OCI-LY3 (cell line): ENCODE measurements at regions not wholly inside any gene's neighbourhood (a gene's known extent, or its start where the extent isn't known, plus 50 kb on each side); places are given as distances from the start of the nearest gene placed in this dataset.

Experiments
- H2AFZ ChIP-seq: fragments of 200-600, 300-600 bp; shearing (Covaris generic); 2 replicates; pipeline ENCODE4 v1.6.0; 2014; ENCODE audit warnings: antibody characterized with exemption, low read depth, low read length
- H3K27ac ChIP-seq: fragments of 200-600, 300-600 bp; sonication (generic); 2 replicates; pipeline ENCODE4 v1.5.1; 2014; ENCODE audit warnings: mild to moderate bottlenecking, low read length, moderate library complexity, mixed read lengths
- H3K27me3 ChIP-seq: fragments of 200-600, 300-600 bp; sonication (generic); 2 replicates; pipeline ENCODE4 v1.6.1; 2014; ENCODE audit warnings: low read depth, low read length, mixed read lengths
- H3K36me3 ChIP-seq: fragments of 200-600, 300-600 bp; sonication (generic); replicated peaks from 2 replicates; pipeline ENCODE3; 2014; ENCODE audit warnings: low read depth, low read length, mixed read lengths
- H3K4me1 ChIP-seq: fragments of 300-600, 200-600 bp; sonication (generic); 2 replicates; pipeline ENCODE4 v1.6.1; 2014; ENCODE audit warnings: low read length, mixed read lengths
- H3K4me2 ChIP-seq: fragments of 200-600, 300-600 bp; sonication (generic); 2 replicates; pipeline ENCODE4 v1.6.1; 2014; ENCODE audit warnings: low read length, mixed read lengths
- H3K4me3 ChIP-seq: fragments of 300-600, 200-600 bp; sonication (generic); 2 replicates; pipeline ENCODE4 v1.5.1; 2014; ENCODE audit warnings: antibody characterized with exemption, mild to moderate bottlenecking, low read length, moderate library complexity
- H3K79me2 ChIP-seq: fragments of 300-600, 200-600 bp; shearing (Covaris generic); 2 replicates; pipeline ENCODE4 v1.6.1; 2014; ENCODE audit warnings: mild to moderate bottlenecking, low read length, mixed read lengths
- H3K9ac ChIP-seq: fragments of 300-600, 200-600 bp; shearing (Covaris generic); 2 replicates; pipeline ENCODE4 v1.6.0; 2014; ENCODE audit warnings: mild to moderate bottlenecking, low read length, moderate library complexity
- H3K9me3 ChIP-seq: fragments of 200-600, 300-600 bp; shearing (Covaris generic); 2 replicates; pipeline ENCODE4 v1.6.1; 2014; ENCODE audit warnings: low read length, mixed read lengths; ENCODE audit not compliant: insufficient read depth
- H4K20me1 ChIP-seq: fragments of 200-600, 300-600 bp; sonication (generic); 2 replicates; pipeline ENCODE4 v1.6.1; 2016; ENCODE audit warnings: low read length, mixed read lengths; ENCODE audit not compliant: insufficient read depth
- CTCF ChIP-seq: fragments of 200-600, 300-600 bp; sonication (generic); IDR thresholded peaks from 2 replicates; pipeline ENCODE4 v1.5.1; 2014; ENCODE audit warnings: antibody characterized with exemption, low read length, low read depth
- EZH2phosphoT487 ChIP-seq: fragments of 200-600 bp; shearing (Covaris generic); IDR thresholded peaks from 2 replicates; pipeline ENCODE4 v1.6.1; 2018; ENCODE audit warnings: antibody characterized with exemption, mixed run types, low read depth

- no peak overlapping the region for H3K27ac ChIP-seq
- no peaks in the 10 kb centered on the region for H4K20me1 ChIP-seq
- no peaks in the 10 kb centered on the region for H3K27me3 ChIP-seq
- H3K4me3 ChIP-seq, result no peak overlapping the region
- no peaks in the 10 kb centered on the region for H3K79me2 ChIP-seq
- H3K9me3 ChIP-seq, result no peaks in the 10 kb centered on the region
- no peak overlapping the region for H3K4me2 ChIP-seq
- H3K4me1 ChIP-seq, result no peaks in the 10 kb centered on the region
- no peak overlapping the region for H2AFZ ChIP-seq
- H3K36me3 ChIP-seq, result no peaks in the 10 kb centered on the region
- H3K9ac ChIP-seq, result no peak overlapping the region
- TF ChIP-seq EZH2phosphoT487 (no peak), CTCF (no peak)
These were observed 155.8 kb downstream of the SH2D1A start for GRCh38 chrX:124502166-124502565.

DNA sequence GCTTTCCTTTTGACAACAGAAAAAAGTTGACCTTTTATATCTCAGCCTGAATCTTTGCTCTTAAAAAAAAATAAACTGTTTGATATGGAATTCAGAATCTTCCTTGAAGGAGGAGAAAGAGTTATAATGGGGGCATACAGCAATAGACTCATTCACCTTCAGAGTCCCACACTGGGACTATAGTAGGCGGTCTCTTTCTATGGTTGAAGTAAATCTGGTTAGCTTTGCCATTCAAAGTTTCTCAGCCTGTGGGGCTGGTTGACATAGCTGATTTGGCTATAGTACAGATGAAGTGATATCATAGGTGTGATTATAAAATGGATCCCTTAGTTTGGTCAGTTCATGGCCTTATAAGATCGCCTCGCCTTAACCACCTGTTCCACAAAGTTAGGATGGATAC, 156.2 kb downstream of the SH2D1A start:
- Histone ChIP-seq H3K36me3 (no peaks in the 10 kb centered on the region), H3K79me2 (no peaks in the 10 kb centered on the region), H3K9ac (no peak overlapping the region), H4K20me1 (no peaks in the 10 kb centered on the region), H3K27ac (no peak overlapping the region), H3K4me2 (no peak overlapping the region), H3K9me3 (no peaks in the 10 kb centered on the region), H3K4me1 (no peaks in the 10 kb centered on the region), H3K27me3 (no peaks in the 10 kb centered on the region), H3K4me3 (no peak overlapping the region), H2AFZ (no peak overlapping the region)
- TF ChIP-seq CTCF (no peak), EZH2phosphoT487 (no peak)

DNA sequence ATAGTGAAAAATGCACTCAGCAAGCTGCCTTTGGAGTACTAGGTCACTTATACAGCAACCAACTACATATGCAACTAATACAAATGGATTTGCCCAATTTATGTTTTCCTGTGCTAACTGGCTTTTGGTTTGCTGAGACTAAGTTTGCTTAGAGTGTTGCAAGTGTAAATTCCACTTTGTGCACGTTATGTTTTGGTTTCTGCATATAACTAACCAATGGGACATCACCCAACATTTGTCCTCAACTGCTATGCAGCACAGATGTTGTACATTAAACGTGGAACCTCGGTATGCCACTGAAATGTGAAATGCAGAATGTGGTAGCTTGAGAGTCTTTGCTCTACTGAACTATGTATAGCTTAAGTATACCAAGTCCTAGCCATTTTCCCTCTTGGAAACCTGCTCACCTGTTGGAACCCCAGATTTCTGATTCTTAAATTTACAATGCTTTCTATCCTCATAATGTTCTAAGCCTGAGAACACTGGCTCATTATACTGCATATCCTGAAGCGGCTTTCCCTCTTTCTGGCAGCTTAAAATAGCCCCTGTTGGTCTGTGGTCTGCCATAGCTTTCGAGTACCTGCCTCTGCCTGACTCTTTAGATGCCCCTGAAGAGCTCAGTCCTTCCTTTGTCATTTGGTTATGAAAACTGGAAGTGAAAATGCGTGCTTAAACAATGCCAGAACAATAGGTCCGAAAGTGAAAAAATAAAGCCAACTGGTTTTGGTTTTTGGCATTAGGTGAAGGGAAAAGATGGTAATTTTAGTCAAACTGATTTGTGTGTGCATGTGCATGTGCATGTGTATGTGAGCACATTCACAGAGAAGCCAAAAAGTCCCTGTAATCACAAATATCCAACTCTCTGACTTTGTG, 158.0 kb downstream of the SH2D1A start:
- H3K27ac ChIP-seq, result no peak overlapping the region
- H3K4me3 ChIP-seq, result no peak overlapping the region
- no peaks in the 10 kb centered on the region for H3K79me2 ChIP-seq
- H2AFZ ChIP-seq, result no peak overlapping the region
- no peaks in the 10 kb centered on the region for H3K36me3 ChIP-seq
- TF ChIP-seq EZH2phosphoT487 (no peak), CTCF (no peak)
- no peak overlapping the region for H3K9ac ChIP-seq
- H3K9me3 ChIP-seq, result no peaks in the 10 kb centered on the region
- H4K20me1 ChIP-seq, result no peaks in the 10 kb centered on the region
- no peaks in the 10 kb centered on the region for H3K4me1 ChIP-seq
- H3K27me3 ChIP-seq, result no peaks in the 10 kb centered on the region
- no peak overlapping the region for H3K4me2 ChIP-seq

GRCh38 chrX:124506066-124506465, 159.7 kb downstream of the SH2D1A start:
- Histone ChIP-seq H3K79me2 (no peaks in the 10 kb centered on the region), H3K36me3 (no peaks in the 10 kb centered on the region), H3K9ac (no peak overlapping the region), H3K9me3 (no peaks in the 10 kb centered on the region), H4K20me1 (no peaks in the 10 kb centered on the region), H3K4me2 (no peak overlapping the region), H3K4me3 (no peak overlapping the region), H2AFZ (no peak overlapping the region), H3K4me1 (no peaks in the 10 kb centered on the region), H3K27me3 (no peaks in the 10 kb centered on the region), H3K27ac (no peak overlapping the region)
- TF ChIP-seq CTCF, result no peak
- no peak for TF ChIP-seq EZH2phosphoT487
